NAMALWA (cell line): ENCODE measurements at regions not wholly inside any gene's neighbourhood (a gene's known extent, or its start where the extent isn't known, plus 50 kb on each side); places are given as distances from the start of the nearest gene placed in this dataset.

Experiments used
- DNase-seq: peaks from one replicate; pipeline ENCODE4 v3.0.0-alpha.2; 2015; ENCODE audit warnings: low spot score

DNA sequence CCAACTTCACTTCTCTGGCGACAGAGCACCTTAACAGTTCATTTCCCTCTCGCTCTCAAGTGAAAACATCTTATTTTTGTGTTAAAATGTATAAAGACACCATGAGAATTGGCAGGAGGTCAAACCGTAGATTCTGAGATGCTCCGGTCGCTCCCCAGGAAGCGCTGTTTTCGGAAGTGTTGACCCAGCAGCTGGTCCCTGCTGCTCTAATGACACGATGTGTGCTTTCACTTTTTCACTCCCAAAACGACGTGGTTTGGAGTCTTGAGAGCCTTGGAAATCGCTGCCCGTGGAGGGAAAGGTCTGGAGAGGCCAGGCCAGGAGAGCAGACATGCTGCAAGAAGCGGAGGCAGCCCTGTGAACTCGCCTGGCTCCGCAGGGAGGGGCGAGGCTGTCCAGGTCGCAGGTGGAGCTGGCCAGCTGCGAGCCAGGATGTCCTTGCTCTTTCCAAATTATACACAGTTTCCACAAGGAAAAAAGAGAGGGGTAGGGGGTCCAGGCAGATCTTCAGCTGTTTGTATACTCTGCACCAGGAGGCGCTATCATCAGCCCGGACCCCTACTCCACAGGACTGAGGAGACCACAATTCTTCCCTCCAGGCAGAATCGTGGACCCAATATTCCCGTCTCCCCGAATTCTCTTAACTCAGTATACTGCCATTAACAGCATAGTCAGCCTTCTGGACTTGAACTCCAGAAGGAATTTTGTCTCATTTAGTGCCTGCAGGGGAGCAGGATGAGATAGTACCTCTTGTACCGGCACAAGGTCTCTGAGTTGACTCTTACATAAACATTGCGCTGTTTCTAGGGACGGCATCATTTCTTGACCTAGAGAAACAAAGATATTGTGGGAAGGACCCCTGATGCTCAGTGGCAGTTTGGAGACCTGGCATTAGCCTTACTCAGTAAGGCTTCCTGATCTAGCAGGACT lies 248.6 kb upstream of the ANKRD55 start:
- DNase-seq = no peak

DNA sequence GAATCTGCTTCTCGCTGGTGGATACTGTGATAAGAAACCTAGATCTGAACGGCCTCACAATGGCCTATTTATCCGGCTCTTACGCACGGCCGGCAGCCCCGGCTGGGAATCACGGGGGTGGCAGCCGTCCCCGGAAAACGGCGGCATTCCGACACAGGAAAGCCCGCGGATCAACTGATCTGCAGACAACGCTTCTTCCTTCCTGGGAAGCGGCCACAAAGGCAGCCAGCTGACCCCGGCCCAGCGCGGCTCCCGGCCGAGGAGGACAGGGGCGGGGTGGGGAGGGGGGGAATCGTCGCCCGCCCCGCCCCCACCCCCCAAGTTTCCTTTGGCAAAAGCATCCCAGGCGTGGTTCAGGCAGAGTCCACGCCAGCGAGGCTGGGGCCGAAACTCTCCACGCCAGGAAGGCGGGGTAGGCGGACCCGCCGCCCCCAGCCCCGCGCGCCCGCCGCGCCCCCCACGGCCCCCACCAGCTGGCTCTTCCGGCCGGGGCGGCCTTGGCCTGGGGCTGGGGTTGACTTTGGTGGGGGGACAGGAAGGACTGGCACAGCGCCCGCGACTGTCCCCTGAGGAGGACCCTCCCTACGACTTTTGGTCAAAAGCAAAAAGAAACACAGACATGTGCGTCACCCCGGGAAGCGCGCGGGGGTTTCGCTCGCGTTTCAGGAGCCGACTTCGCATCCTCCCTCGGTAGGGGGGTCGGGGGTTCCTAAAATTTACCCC lies 247.7 kb upstream of the ANKRD55 start:
- no peak for DNase-seq

- peak; percentile 51 for DNase-seq
These were observed 247.1 kb upstream of the ANKRD55 start for GRCh38 chr5:56480078-56480704.

DNA sequence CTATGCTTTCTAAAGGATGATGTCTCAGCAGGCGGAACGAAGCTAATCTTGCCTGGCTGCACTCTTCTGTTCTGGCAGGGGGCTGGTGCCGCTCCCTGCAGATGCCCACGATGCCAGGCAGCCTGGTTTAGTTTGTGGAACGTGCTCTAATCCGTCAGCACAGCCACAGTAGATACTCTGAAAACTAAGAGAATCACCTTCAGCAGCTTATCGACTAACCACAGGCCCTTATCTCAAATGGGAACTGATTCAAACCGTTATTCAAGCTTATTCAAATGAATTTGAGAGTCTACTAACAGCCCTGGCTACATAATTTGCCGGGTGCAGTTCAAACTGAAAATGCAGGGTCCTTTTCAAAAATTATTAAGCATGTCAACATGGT lies 246.6 kb upstream of the ANKRD55 start:
- peak; percentile 29 for DNase-seq

DNA sequence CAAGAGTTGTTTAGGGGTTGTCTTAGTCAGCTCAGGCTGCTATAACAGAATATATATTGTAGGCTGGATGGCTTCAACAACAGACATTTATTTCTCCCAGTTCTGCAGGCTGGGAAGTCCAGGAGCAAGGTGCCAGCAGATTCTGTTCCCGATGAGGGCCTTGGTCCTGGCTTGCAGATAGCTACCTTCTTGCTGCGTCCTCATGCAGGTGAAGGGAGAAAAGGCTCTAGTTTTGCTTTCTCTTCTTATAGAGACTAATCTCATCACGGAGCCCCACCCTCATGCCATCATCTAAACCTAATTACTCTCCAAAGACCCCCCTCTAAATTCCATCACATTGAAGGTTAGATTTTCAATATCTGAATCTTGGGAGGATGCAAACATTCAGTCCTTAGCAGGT lies 246.0 kb upstream of the ANKRD55 start:
- DNase-seq = peak; percentile 5

- no peak for DNase-seq
These were observed 244.9 kb upstream of the ANKRD55 start for GRCh38 chr5:56478062-56478461.

DNA sequence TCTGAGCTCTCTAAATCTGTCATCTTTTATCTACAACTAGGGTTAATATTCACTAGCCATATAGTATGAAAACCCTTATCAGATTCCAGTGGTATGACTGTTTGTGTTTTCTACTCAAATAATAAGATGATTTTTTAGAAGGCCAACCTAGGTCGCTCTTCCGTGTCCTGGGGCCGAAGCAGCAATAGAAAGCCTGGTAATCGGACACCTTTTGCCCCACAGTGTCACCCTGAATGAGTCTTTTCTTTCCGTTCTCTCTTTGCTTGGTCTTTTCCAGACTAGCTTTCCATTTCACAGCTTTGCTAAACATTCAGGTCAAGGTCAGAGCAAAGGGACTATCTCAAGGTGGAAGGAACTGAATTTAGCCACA lies 243.3 kb upstream of the ANKRD55 start:
- no peak for DNase-seq

DNA sequence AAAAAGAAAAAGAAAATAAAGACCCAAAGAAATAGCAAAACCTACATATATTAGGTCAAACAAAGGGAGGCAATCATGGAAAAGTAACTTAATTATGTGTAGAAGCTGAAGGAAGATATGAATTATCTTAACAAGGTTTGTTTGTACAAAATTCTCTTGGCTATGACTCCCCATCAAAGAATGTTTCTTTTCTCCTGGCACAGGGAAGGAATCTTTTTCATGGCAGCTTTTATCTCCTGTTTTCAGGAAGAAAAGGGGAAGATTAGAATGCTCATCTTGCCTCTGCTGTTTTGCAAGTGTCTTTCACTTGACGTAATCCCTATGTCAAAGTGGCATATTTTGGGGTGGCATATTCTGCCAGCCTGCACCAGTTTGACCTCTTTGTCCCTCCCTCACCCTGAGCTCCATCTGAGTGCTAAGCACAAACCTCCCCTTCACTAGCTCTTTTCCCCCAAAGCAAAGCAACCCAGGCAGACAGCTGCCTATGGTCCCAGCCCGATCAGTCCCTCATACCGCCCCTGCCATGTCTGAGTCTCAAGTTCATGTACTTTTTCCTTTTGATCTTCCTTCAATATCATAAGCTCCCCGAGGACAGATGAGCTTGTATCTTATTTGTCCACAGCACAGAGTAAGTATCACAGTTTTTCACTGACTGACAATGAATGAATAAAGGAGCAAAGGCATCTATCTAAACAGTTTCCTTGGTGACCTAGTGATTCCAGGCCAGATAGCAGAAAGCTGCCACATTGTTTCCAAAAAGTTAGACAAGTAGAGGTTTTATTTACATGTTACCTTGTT lies 242.8 kb upstream of the ANKRD55 start:
- DNase-seq = no peak

GRCh38 chr5:56471707-56472106 lies 238.6 kb upstream of the ANKRD55 start:
- DNase-seq = no peak

DNA sequence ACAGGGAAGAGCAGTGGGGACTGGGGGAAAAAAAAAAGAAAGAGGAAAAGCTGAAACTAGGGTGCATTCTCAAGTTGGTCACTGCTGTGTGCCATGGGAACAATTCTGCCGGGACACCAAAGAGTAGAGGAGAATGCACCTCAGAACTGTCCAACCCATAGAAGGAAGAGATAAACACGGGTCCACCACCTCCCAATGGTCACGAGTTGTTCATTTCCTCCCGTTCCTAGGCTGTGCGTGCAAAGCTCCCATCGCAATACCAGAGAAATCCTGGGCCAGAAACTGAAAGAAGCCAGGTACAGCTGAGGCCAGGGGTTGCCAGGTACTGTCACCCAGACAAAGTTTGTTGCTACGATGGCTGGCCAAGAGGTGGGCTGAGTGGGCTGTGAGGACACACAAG lies 236.9 kb upstream of the ANKRD55 start:
- no peak for DNase-seq

GRCh38 chr5:56468277-56468676 lies 235.1 kb upstream of the ANKRD55 start:
- no peak for DNase-seq

GRCh38 chr5:56467176-56467717 lies 234.1 kb upstream of the ANKRD55 start:
- DNase-seq = no peak

- no peak for DNase-seq
These were observed 233.1 kb upstream of the ANKRD55 start for GRCh38 chr5:56466136-56466816.

DNA sequence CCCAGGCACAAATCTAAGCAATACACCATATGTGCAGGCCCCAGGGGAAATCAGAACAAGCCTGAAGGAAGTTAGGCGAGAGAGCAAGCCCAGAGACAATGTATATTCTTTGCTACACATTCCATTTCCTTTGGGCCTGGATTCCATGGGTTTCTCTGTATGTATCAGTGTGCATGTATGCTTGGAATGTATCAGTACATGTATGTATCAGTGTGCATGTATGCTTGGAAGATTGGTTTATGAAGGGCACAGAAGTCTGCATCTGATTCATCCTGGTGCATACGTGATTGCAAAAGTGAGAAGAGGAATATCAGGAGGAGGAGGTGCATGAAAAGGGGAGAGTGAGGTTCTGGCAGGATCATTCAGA lies 232.6 kb upstream of the ANKRD55 start:
- DNase-seq = no peak

GRCh38 chr5:56464935-56465768 lies 232.0 kb upstream of the ANKRD55 start:
- DNase-seq = no peak

- DNase-seq = no peak
These were observed 230.9 kb upstream of the ANKRD55 start for GRCh38 chr5:56463944-56464571.

GRCh38 chr5:56461584-56461983 lies 228.5 kb upstream of the ANKRD55 start:
- no peak for DNase-seq

GRCh38 chr5:56460681-56461191 lies 227.6 kb upstream of the ANKRD55 start:
- DNase-seq = no peak

GRCh38 chr5:56460195-56460546 lies 227.0 kb upstream of the ANKRD55 start:
- DNase-seq = no peak
